SW480 (cell line): ENCODE measurements at regions not wholly inside any gene's neighbourhood (a gene's known extent, or its start where the extent isn't known, plus 50 kb on each side); places are given as distances from the start of the nearest gene placed in this dataset.

Source experiments
- DNase-seq: peaks from one replicate; pipeline ENCODE4 v3.0.0-alpha.2; 2016; ENCODE audit warnings: low spot score

DNA sequence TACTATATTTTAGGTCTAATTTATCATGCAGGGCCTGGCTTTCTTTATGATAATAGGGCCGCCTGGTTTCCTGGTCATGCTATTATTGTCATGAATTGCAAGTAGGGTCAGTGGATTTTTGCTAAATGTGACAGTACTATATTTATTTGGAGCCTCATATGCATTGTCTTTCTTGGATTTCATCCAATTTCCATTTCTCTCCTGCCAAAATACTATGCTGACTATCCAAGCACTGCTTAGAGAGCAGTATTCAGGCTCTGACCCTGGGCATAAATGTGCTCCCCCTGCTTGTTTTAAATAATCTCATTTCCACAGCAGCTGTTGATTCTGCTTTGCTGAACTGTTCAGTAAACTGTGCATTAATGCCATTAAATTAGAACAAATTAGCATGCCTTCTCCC, 269.3 kb downstream of the GPM6A start:
- DNase-seq: no peak

GRCh38 chr4:175559126-175559525, 252.9 kb downstream of the GPM6A start:
- DNase-seq: no peak

- DNase-seq: no peak
These were observed 252.5 kb downstream of the GPM6A start for GRCh38 chr4:175559526-175559925.

DNA sequence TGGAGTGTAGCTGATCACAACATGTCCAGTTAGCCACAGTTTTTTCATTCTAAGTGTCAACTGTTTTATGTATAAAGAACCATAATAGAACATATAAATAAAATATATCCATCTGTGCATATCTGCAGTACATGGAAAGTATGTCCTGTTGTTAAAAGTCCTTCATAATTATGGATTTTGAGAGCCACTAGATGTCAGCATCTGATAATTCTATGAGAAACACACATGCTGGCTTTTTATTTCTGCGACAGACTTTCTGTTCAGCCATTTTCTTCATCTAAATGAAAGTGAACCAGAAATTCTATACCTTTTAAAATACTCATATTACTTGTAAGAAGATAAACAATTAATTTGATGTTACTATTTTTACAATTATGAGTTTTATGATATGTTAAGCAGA, 251.5 kb downstream of the GPM6A start:
- DNase-seq: peak; percentile 27

DNA sequence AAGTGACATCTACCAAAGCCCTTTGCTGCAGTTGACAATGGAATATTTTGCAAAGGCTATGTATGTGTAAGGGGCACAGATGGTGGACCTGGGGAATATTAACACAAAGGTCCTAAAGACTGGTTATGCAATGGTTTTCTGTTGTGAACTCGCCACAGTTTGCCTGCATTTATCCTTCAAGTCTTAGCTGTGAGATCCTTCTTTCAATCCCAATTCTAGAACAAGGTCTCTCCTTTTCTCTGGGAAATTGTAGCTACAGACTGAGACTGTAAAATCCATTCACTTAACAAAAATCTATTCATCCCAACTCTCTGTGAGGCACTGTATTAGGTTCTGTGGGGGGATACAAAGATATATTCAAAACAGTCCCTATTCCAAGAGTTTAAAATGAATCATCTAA, 250.4 kb downstream of the GPM6A start:
- no peak for DNase-seq

DNA sequence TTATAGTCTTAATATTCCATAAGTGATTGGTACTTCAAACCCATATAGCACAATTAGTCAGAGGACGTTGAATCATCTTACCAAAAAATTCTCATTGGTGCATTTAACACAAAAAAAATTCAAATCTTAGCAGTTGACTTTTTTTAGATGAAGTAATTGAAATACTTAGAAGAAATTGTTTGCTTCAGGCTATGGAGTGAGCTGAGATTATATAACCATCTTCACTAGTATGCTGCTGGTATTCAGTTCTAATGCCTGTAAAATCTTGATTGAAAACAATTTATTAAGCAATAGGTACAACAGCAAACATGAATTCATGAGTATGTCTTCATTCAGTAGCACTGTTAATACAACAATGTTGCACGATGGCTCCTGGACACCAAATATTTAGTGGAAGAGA, 250.0 kb downstream of the GPM6A start:
- DNase-seq: no peak

GRCh38 chr4:175562542-175562941, 249.5 kb downstream of the GPM6A start:
- DNase-seq: no peak
